ENCODE measurements at regions not wholly inside any gene's neighbourhood (a gene's known extent, or its start where the extent isn't known, plus 50 kb on each side); places are given as distances from the start of the nearest gene placed in this dataset.
A peak's percentile ranks its signal among the peaks of the same experiment; 100 is the strongest.
"Not testable (repeated sequence)": the region's sequence is repeated elsewhere in the genome, so short reads cannot be mapped to it uniquely, and the experiment has no call there.

GRCh38 chr21:6090286-6090908 is 4431.0 kb upstream of the TPTE start:
- H3K4me3 ChIP-seq (ENCODE audit: low read depth, low read length); DNase-seq (ENCODE audit: low read depth): not testable (repeated sequence)

- not testable (repeated sequence) for H3K4me3 ChIP-seq (ENCODE audit: low read depth, low read length); DNase-seq (ENCODE audit: low read depth)
These were observed 4429.9 kb upstream of the TPTE start for GRCh38 chr21:6091335-6092027.

- not testable (repeated sequence) for H3K4me3 ChIP-seq (ENCODE audit: low read depth, low read length); DNase-seq (ENCODE audit: low read depth)
These were observed 4429.0 kb upstream of the TPTE start for GRCh38 chr21:6092401-6092800.

- DNase-seq (ENCODE audit: low read depth); H3K4me3 ChIP-seq (ENCODE audit: low read depth, low read length): not testable (repeated sequence)
These were observed 4428.0 kb upstream of the TPTE start for GRCh38 chr21:6093419-6093818.

GRCh38 chr21:6093870-6094269 is 4427.5 kb upstream of the TPTE start:
- H3K4me3 ChIP-seq (ENCODE audit: low read depth, low read length); DNase-seq (ENCODE audit: low read depth): not testable (repeated sequence)

- not testable (repeated sequence) for H3K4me3 ChIP-seq (ENCODE audit: low read depth, low read length); DNase-seq (ENCODE audit: low read depth)
These were observed 4426.1 kb upstream of the TPTE start for GRCh38 chr21:6095304-6095703.

GRCh38 chr21:6096560-6097424 is 4424.6 kb upstream of the TPTE start:
- not testable (repeated sequence) for H3K4me3 ChIP-seq (ENCODE audit: low read depth, low read length); DNase-seq (ENCODE audit: low read depth)

GRCh38 chr21:6097736-6098135 is 4423.6 kb upstream of the TPTE start:
- not testable (repeated sequence) for DNase-seq (ENCODE audit: low read depth); H3K4me3 ChIP-seq (ENCODE audit: low read depth, low read length)

GRCh38 chr21:6098191-6098935 is 4423.0 kb upstream of the TPTE start:
- H3K4me3 ChIP-seq (ENCODE audit: low read depth, low read length); DNase-seq (ENCODE audit: low read depth): not testable (repeated sequence)

- DNase-seq (ENCODE audit: low read depth), result not testable (repeated sequence)
These were observed 4419.8 kb upstream of the TPTE start for GRCh38 chr21:6101588-6101987.

GRCh38 chr21:6104546-6104945 is 4416.8 kb upstream of the TPTE start:
- not testable (repeated sequence) for DNase-seq (ENCODE audit: low read depth); H3K4me3 ChIP-seq (ENCODE audit: low read depth, low read length)

More at GRCh38 chr21:6101588-6101987, 4419.8 kb upstream of the TPTE start:
- not testable (repeated sequence) for H3K4me3 ChIP-seq (ENCODE audit: low read depth, low read length)

GRCh38 chr21:6106686-6107567 is 4414.5 kb upstream of the TPTE start:
- H3K4me3 ChIP-seq (ENCODE audit: low read depth, low read length), result not testable (repeated sequence)

GRCh38 chr21:6108894-6109293 is 4412.5 kb upstream of the TPTE start:
- DNase-seq (ENCODE audit: low read depth); H3K4me3 ChIP-seq (ENCODE audit: low read depth, low read length): not testable (repeated sequence)

More at GRCh38 chr21:6106686-6107567, 4414.5 kb upstream of the TPTE start:
- not testable (repeated sequence) for DNase-seq (ENCODE audit: low read depth)

- not testable (repeated sequence) for H3K4me3 ChIP-seq (ENCODE audit: low read depth, low read length)
- DNase-seq (ENCODE audit: low read depth), result peak; percentile 34
These were observed 4411.6 kb upstream of the TPTE start for GRCh38 chr21:6109774-6110173.

- not testable (repeated sequence) for H3K4me3 ChIP-seq (ENCODE audit: low read depth, low read length); DNase-seq (ENCODE audit: low read depth)
These were observed 4410.6 kb upstream of the TPTE start for GRCh38 chr21:6110716-6111343.

- DNase-seq (ENCODE audit: low read depth); H3K4me3 ChIP-seq (ENCODE audit: low read depth, low read length): not testable (repeated sequence)
These were observed 4410.0 kb upstream of the TPTE start for GRCh38 chr21:6111354-6111753.

GRCh38 chr21:6118336-6118735 is 4403.0 kb upstream of the TPTE start:
- not testable (repeated sequence) for DNase-seq (ENCODE audit: low read depth); H3K4me3 ChIP-seq (ENCODE audit: low read depth, low read length)

All from fibroblast of villous mesenchyme (primary cell).